Small intestine (tissue), 7 donors: ENCODE measurements at regions not wholly inside any gene's neighbourhood (a gene's known extent, or its start where the extent isn't known, plus 50 kb on each side); places are given as distances from the start of the nearest gene placed in this dataset.

ENCODE experiments used
- DNase-seq, 2 donors: peaks; one replicate each; pipeline versions ENCODE4 v3.0.0 to v3.0.0-alpha.2; 2013
- FAIRE-seq: peaks from 2 replicates; lab custom pipeline; 2012; peaks lifted over from hg19 to GRCh38; lab: Jason Lieb, UNC
- H3K27ac ChIP-seq, 3 donors: one replicate each; pipeline ENCODE4 v1.5.1; 2013; ENCODE audit warnings: low read length in 2 of 3, mild to moderate bottlenecking in 2 of 3, control low read depth in 1 of 3, inconsistent platforms in 1 of 3, low read depth in 1 of 3, moderate library complexity in 1 of 3
- H3K27me3 ChIP-seq, 3 donors: one replicate each; pipeline ENCODE4 v1.6.1; 2013; ENCODE audit warnings: low read length in 3 of 3, inconsistent platforms in 1 of 3; ENCODE audit not compliant: control insufficient read depth in 3 of 3, insufficient read depth in 3 of 3
- H3K36me3 ChIP-seq, 3 donors: one replicate each; pipeline ENCODE4 v1.6.1; 2013; ENCODE audit warnings: low read length in 3 of 3, inconsistent platforms in 1 of 3, low read depth in 1 of 3, mild to moderate bottlenecking in 1 of 3, moderate library complexity in 1 of 3; ENCODE audit not compliant: control insufficient read depth in 3 of 3, insufficient read depth in 2 of 3
- H3K4me1 ChIP-seq, 3 donors: one replicate each; pipeline ENCODE4 v1.6.1; 2013; ENCODE audit warnings: low read length in 2 of 3, inconsistent platforms in 1 of 3, low read depth in 1 of 3, mild to moderate bottlenecking in 1 of 3, moderate library complexity in 1 of 3; ENCODE audit not compliant: control insufficient read depth in 3 of 3, insufficient read depth in 2 of 3
- H3K4me3 ChIP-seq, 3 donors: one replicate each; pipeline ENCODE4 v1.5.1; 2013; ENCODE audit warnings: low read length in 3 of 3, control low read depth in 1 of 3, inconsistent platforms in 1 of 3, low read depth in 1 of 3, mild to moderate bottlenecking in 1 of 3, moderate library complexity in 1 of 3
- H3K9me3 ChIP-seq, 2 donors: one replicate each; pipeline ENCODE4 v1.6.1; 2013; ENCODE audit warnings: low read depth in 1 of 2, low read length in 1 of 2; ENCODE audit not compliant: control insufficient read depth in 2 of 2, insufficient read depth in 1 of 2
- WGBS, 3 donors: extraction: QIAGEN DNeasy Blood & Tissue Kit; methylation state at CpG; one replicate each; pipeline ENCODE4 v1.1.7; 2013; 5-methylcytosine and 5-hydroxymethylcytosine counted together
- donor health status: healthy with polysubstance abuse.
- donor health status: control.
- donor health status: control.
- donor health status: Bipolar disorder and iron deficiency.
- donor health status: healthy.

DNA sequence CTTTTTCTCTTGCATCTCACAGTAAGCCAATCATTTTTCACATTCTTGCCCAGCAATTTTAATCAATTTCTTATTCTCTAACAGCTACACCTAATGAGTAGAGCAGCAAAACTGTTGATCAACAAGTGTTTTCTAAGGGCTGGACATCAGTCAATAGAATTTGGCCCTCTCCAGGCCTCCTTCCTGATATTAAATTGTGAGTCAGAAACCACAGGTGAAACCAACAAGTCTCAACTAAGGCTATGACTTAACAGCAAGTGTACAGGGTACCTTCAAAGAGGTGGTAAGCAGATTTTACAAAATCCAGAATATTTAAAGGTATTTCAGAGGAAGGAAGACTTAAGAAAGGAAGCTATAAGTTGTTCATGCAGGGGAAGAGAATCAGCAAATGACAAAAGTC, 156.5 kb upstream of the ARHGAP24 start:
- Histone ChIP-seq H3K27ac (no peak overlapping the region), H3K27me3 (no peaks in the 10 kb centered on the region), H3K36me3 (no peaks in the 10 kb centered on the region), H3K9me3 (peaks cover 0 to 5% of the 10 kb centered on the region in 2 donors), H3K4me3 (no peak overlapping the region), H3K4me1 (no peaks in the 10 kb centered on the region)
- FAIRE-seq (no peak), DNase-seq (no peak)

DNA sequence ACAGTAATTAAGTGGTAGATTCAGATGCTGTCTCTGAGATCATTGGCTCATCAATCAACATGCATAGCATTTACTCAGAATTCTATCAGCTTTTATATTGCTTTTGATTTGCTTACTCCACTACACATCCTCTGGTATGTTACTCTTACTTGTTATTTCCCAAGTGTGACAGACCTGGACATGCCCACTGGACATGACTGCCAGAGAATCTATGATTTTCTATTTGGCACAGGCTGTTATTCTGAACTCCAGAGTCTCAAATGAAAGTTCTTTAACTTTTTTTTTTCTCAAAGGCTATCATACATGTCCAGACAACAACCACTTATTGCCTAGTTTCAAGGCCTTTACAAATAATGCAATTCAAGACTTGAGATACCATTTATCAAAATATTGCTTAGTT, 116.1 kb upstream of the ARHGAP24 start:
- Histone ChIP-seq H3K36me3 (no peaks in the 10 kb centered on the region), H3K9me3 (no peaks in the 10 kb centered on the region), H3K27me3 (no peaks in the 10 kb centered on the region), H3K4me1 (no peaks in the 10 kb centered on the region), H3K4me3 (no peak overlapping the region), H3K27ac (no peak overlapping the region)
- FAIRE-seq (no peak), DNase-seq (no peak)

DNA sequence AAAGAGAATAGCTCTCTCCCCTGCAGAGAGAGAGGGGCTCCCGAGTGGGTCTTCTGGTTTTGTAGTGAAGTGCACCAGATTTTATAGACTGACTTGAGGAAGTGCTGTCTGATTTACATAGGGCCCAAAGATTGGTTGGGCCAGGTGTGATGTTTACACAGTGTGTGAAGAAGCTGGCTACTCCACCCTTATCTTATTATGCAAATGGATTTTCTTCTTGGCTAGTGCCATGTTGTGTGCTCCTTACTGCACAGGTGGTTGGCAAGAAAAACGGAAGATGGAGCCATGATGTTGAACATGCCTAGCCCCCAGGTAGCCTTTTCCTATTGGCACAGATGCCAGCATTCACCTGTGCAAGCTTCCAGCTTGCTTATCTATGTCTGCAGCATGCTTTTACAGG, 112.4 kb upstream of the ARHGAP24 start:
- WGBS, 3 donors, result 62 to 73% (median 63%) methylated on average over 2 of the region's 2 CpGs
- no peak overlapping the region for H3K27ac ChIP-seq
- no peaks in the 10 kb centered on the region for H3K9me3 ChIP-seq
- DNase-seq (no peak), FAIRE-seq (no peak)
- H3K36me3 ChIP-seq, result no peaks in the 10 kb centered on the region
- H3K4me3 ChIP-seq, result no peak overlapping the region
- no peaks in the 10 kb centered on the region for H3K4me1 ChIP-seq
- no peaks in the 10 kb centered on the region for H3K27me3 ChIP-seq

DNA sequence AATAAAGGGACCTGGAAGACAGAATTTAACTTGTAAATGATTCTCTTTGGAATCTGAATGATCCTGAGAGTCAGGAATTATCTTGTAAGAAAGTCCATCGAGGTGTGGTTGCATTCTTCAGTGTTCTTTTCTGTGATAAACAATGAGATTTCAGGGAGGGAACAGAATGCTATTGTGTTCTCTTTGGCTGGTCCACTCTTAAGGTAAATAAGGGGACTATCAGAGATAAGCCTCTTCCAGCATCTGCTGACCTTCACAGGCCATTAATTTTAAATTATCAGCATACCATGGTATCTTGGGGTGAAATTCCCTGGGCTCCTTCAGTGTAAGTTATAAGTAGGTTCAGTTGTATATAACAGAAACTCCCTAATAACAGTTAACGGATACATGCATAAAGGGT, 107.1 kb upstream of the ARHGAP24 start:
- 43 to 69% (median 58%) methylated on average over 2 of the region's 2 CpGs for WGBS, 3 donors
- FAIRE-seq, result no peak
- no peak for DNase-seq
- Histone ChIP-seq H3K27ac (no peak overlapping the region), H3K4me3 (no peak overlapping the region), H3K27me3 (no peaks in the 10 kb centered on the region), H3K36me3 (no peaks in the 10 kb centered on the region), H3K9me3 (no peaks in the 10 kb centered on the region), H3K4me1 (no peaks in the 10 kb centered on the region)

DNA sequence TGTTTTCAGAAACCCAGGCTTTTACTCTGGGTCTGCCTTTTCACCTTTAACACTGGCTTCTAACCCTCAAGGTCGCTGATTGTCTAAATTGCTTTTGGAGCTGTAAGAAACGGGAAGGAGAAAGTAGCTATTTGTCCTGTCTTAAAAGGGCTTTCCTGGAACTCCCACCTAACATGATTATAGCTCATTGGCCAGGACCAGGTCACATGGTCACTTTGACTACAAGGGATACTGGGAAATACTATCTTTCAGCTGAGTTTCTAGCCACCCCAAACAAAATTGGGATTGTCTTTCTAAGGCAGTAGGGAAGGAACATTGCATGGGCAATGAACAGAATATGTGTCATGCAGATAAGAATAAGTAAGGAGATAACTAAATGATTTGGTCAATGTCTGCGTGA, 106.7 kb upstream of the ARHGAP24 start:
- Histone ChIP-seq H3K27ac (no peak overlapping the region), H3K4me1 (no peaks in the 10 kb centered on the region), H3K27me3 (no peaks in the 10 kb centered on the region), H3K9me3 (no peaks in the 10 kb centered on the region), H3K36me3 (no peaks in the 10 kb centered on the region), H3K4me3 (no peak overlapping the region)
- FAIRE-seq, result no peak
- no peak for DNase-seq
- WGBS, 3 donors, result 44 to 70% (median 59%) methylated on average over 3 of the region's 3 CpGs

DNA sequence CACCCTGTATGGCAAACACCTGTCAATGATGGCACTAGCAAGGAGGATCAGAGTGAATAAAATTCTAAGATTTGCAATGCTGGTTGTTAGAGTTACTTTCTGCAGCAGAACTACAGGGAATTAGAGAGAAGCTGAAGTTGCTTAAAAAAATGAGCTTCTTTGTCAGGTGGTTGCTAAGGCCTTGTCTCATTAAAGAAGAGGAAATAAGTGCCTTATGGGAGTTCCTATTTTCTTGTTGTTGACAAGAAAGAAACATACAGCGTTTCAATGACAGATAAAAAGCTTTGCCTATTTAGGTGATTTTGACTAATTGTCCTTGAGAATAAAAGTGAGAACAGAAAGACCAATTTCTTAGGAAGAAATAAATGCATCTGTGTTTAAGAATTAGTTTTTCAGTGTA, 106.0 kb upstream of the ARHGAP24 start:
- no peak overlapping the region for H3K4me3 ChIP-seq
- no peaks in the 10 kb centered on the region for H3K27me3 ChIP-seq
- no peak for FAIRE-seq
- DNase-seq, result no peak
- no peaks in the 10 kb centered on the region for H3K9me3 ChIP-seq
- H3K36me3 ChIP-seq, result no peaks in the 10 kb centered on the region
- no peak overlapping the region for H3K27ac ChIP-seq
- 48 to 86% (median 53%) methylated on average over 1 of the region's 1 CpG for WGBS, 3 donors
- H3K4me1 ChIP-seq, result no peaks in the 10 kb centered on the region

DNA sequence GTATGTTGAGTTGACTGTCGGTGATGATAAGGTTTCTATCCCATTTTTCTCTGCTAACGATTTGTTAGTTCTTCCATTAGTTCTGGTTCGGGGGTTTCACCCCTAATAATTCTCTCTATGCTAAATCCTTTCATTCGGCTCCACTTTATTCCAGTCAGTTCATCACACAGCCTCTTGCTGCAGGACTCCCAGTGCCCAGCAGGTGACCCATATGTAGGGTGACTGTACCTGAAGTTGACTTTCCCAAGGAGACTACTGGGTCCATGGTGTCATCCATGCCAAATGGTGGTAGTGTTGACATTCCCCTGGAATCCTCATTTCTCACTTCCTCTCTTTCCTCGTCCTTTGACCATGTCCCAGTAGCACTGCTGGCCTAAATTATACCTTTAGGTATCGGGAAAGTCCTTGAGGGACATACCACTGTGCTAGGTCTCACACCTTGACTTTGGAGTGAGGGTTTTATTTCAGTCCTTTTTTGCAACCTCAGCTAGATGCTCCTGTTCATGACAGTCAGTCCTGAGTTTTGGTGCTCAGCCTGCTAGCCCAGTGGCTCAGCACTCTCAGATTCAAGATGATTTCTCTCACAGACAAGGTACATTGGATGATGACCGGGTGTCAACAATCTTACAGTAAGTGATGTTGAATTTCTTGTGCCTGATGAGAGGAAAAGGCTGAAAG, 105.1 kb upstream of the ARHGAP24 start:
- H3K4me3 ChIP-seq, result no peak overlapping the region
- no peaks in the 10 kb centered on the region for H3K36me3 ChIP-seq
- WGBS, 3 donors, result 70 to 84% (median 83%) methylated on average over 7 of the region's 7 CpGs
- H3K9me3 ChIP-seq, result no peaks in the 10 kb centered on the region
- no peak overlapping the region for H3K27ac ChIP-seq
- no peaks in the 10 kb centered on the region for H3K27me3 ChIP-seq
- no peaks in the 10 kb centered on the region for H3K4me1 ChIP-seq
- DNase-seq (no peak), FAIRE-seq (no peak)

DNA sequence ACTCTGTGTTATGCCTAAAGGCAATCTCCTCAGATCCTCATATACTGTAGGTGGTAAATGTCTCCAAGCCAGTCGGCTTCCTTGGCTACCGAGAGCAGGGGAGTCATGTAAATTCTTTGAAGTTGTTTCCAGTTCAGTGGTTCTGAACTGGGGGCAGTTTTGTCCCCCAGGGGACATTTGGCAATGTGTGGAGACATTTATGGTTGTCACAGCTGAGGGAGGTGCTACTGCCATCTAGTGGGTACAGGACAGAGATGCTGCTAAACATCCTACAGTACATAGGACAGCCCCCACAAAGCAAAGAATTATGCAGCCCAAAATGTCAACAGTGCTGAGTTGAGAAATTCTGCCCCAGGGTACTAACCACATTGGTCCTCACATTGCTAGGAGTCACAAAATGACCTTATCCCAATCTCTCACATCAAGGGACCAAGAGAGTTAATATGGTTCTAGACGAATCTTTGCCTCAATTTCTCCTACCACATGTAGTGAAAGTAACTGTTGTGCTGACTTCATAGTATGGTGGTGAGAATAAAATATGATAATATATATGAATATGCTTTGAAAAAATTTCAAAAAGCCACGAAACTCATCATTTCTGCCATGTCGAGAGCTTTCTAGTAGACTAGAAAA, 104.4 kb upstream of the ARHGAP24 start:
- no peak overlapping the region for H3K4me3 ChIP-seq
- no peaks in the 10 kb centered on the region for H3K4me1 ChIP-seq
- no peaks in the 10 kb centered on the region for H3K36me3 ChIP-seq
- no peaks in the 10 kb centered on the region for H3K9me3 ChIP-seq
- 48 to 58% (median 49%) methylated on average over 5 of the region's 5 CpGs for WGBS, 3 donors
- FAIRE-seq, result no peak
- no peaks in the 10 kb centered on the region for H3K27me3 ChIP-seq
- DNase-seq, result peak; percentile 19 to 35
- no peak overlapping the region for H3K27ac ChIP-seq

DNA sequence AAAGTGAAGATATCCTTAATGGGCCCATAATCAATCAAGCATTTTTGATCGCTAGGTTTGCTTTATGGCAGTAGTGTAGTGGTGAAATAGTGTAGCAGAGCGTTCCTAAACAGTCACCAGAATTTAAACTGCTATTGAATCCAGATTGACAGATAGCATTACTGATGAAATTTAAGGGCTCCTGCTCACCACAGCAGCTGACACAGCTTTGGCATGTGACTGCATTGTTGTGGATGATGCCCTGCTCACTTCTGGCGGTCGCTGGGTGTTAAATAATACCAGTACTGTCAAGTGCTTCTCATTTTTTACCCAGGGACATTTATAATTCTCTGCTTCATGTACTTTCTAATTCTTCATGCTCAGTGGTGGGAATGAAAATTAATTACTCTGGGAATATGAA, 102.0 kb upstream of the ARHGAP24 start:
- 77 to 82% (median 82%) methylated on average over 4 of the region's 4 CpGs for WGBS, 3 donors
- Histone ChIP-seq H3K4me1 (no peaks in the 10 kb centered on the region), H3K36me3 (no peaks in the 10 kb centered on the region), H3K9me3 (no peaks in the 10 kb centered on the region), H3K27ac (no peak overlapping the region), H3K27me3 (no peaks in the 10 kb centered on the region), H3K4me3 (no peak overlapping the region)
- no peak for FAIRE-seq
- DNase-seq, result no peak
